OCI-M2 (cell line): ENCODE measurements at regions not wholly inside any gene's neighbourhood (a gene's known extent, or its start where the extent isn't known, plus 50 kb on each side); places are given as distances from the start of the nearest gene placed in this dataset.
"Not testable (repeated sequence)": the region's sequence is repeated elsewhere in the genome, so short reads cannot be mapped to it uniquely, and the experiment has no call there.

Experiments
- DNase-seq: peaks from one replicate; lab custom pipeline; 2025; ENCODE audit not compliant: unreplicated experiment; lab: John Stamatoyannopoulos, UW

DNA sequence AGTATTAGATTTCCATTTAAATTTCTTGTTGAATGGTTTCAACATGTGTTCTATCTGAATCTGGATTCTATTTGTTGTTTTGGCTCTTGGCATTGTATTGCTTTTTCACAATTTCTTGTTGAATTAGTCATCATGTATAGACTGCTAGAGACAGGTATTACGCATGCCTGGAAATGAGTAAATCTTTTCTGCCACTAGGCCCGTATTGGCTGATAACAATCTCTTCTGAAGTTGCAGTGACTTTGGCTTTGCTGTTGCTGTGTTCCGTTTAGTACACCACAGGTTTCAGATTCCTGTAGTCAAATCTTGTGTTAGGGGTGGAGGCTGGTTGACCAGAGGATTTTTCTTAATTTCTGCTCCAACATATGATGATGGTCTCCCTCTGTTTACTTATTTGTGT is 1339.4 kb downstream of the GRIK2 start:
- DNase-seq: no peak

DNA sequence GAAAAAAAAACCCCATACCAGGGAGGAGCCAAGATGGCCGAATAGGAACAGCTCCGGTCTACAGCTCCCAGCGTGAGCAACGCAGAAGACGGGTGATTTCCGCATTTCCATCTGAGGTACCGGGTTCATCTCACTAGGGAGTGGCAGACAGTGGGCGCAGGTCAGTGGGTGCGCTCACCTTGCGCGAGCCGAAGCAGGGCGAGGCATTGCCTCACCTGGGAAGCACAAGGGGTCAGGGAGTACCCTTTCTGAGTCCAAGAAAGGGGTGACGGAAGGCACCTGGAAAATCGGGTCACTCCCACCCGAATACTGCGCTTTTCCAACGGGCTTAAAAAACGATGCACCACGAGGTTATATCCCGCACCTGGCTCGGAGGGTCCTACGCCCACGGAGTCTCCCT is 1328.6 kb downstream of the GRIK2 start:
- DNase-seq: not testable (repeated sequence)

DNA sequence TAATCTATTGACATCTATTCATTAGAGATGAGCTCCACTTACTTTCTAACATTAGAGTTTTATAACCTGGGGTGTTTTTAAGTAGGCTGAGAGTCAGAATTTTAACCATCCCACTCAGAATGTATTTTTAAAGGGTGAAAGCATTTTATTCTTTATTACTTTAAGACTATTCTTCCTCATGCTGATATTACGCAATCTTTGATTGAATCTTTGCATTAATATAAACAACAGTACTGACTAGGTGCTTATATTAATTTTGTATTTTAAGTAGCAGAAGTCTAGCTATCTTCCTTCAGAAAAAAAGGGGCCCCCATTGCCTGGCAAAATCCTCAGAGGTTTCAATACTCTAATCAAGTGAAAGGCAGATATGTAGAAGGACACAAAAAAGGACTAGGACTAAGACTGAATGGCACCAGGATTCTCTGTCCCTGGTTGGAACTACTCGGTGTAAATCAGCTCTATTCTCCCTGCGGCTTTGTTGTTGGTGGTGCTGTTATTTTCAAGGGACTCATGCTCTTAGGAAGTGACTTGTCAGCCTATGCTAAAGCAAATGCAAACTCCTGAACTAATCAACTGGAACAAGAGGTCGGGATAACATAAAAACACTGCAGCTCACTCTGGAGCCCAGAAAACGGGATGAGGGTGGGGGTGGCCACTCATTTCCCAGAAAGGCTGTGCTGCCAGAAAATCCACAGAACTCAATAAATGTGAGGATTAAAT is 1324.4 kb downstream of the GRIK2 start:
- no peak for DNase-seq

- DNase-seq: no peak
These were observed 1323.7 kb downstream of the GRIK2 start for GRCh38 chr6:102717252-102717651.

DNA sequence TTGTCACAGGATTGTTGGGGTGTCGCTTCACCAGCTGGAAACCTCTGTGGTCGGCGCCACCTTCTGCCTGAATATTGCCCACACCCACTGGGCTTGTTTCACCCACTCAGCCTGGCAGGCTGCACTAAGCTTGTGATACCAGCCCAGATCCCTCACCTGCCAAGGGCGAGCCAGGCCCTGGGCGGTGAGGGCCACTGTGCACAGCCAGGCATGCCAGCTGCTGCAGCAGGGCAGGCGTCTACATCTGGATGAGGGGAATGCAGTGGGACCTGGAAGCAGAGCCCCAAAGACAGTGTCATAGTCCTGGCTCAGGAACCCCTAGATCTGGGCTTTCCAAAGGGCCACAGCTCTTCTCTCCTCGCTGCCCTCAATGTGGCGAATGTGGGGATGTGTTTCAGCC is 1307.5 kb downstream of the GRIK2 start:
- no peak for DNase-seq

DNA sequence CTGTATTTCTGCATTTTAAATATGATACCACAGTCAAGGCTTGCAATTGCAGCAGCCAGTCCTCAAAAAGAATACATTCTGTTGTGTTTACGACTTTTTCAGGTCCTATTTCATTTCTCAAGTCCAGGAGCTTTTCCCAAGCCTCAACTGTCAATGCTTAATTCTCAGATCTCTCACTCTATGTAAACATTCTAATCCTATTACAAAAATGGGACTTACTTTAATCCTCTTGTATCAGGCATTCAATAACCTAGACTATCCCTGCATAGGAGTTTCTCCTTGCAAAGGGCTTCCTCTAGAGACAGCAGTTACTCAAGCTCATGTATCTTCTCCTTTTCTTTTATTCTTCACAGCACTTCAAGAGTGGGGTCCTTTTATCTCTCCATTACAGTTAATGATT is 1293.0 kb downstream of the GRIK2 start:
- no peak for DNase-seq

- DNase-seq: no peak
These were observed 1286.9 kb downstream of the GRIK2 start for GRCh38 chr6:102680413-102680812.

DNA sequence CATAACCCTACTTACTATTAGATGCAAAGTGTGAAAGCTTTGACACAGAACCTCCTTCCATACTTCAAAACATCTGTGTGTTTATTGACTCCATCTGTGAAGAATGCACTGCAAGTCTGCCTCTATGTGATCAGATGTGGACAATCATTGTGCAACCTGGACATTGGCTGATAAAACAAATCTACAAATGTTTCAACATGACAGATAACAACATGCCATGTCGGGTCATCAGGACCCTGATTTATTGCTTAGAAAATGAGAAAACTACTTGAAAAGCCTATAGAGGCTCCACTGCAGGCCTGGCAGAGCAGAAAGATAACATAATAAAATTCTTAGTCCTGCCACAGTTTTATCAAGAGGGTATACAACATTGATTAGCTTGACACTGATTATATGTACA is 1286.4 kb downstream of the GRIK2 start:
- DNase-seq: no peak

DNA sequence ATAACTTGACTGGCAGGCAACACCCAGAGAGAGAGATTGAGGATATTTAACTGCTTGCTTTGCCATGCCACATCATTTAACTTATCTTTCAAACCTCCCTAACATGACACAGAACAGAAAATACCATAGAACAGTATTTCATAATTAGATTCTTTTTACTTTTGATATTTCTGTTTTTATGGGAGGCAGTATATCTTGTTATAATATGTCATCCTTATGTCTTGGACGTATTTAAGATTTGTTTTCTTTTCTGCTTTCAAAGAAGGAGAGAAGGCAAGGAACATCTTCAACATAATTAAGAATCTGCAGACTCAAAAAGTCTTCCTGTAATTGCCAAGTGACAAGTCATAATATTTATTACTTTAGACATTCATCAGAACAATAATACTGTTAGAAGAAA is 1283.7 kb downstream of the GRIK2 start:
- no peak for DNase-seq

GRCh38 chr6:102670735-102671134 is 1277.2 kb downstream of the GRIK2 start:
- DNase-seq: no peak

DNA sequence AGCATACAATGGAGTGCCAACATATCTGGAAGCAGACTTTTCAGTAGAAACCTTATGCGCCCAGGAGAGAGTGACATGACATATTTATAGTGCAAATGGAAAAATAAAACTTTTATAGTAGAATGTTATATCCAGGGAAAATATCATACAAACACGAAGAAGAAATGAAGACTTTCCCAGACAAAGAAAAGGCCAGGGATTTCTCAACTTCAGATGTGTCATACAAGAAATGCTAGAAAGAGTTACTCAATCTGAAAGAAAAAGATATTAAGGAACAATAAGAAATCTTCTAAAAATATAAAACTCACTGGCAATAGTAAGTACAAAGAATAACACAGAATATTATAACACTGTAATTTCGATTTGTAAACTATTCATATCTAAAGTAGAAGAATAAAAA is 1269.3 kb downstream of the GRIK2 start:
- DNase-seq: no peak

GRCh38 chr6:102660303-102660702 is 1266.8 kb downstream of the GRIK2 start:
- DNase-seq: no peak

DNA sequence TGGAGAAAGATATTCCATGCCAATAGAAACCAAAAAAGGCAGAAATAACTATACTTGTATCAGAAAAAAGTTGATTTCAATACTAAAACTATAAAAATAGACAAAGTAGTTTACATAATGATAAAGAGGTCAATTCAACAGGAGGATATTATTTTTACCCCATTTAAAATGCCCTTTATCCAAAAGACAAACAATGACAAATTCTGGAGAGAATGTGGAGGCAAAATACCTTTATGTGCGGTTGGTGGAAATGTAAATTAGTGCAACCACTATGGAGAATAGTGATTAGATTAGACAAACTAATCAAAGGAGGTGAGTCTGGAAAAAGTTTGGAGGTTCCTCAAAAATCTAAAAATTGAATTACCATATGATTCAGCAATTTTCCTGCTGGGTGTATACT is 1262.3 kb downstream of the GRIK2 start:
- DNase-seq: no peak

DNA sequence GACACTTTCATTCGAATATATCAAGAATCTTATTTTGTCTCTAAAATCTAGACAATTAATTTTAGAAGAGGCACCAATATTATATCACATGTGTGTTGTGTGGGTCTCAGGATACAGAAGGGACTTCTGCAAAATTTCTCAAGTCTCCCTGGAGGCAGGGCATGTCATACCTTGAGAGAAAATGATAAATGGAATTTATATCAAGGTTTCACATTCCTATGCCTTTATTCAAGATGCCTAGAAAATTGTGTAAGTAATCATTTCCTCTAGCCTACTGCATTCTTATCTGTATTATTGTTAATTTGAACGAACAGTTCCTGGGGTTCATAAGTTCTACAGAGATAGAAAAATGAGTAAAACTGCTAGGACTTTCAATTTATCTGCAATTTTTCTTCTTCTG is 1247.9 kb downstream of the GRIK2 start:
- DNase-seq: no peak

DNA sequence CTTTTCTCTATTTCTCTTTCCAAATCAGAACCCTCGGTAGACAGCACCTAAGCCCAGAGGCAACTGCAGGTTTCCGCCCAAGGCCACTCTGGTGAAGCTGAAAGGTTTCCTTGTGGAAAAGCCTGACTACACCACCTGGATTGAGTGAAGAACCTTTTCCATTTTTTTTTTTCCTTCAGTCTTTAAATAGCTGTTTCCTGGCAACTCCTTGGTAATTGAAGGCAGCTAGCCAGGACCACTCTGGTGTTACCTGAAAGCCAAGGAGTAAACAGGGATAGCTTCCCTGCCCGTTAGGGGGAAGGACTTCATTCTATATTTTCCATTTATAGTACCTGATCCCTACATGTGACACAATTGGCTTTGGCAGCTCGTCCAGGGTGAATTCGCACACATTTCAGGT is 1238.4 kb downstream of the GRIK2 start:
- no peak for DNase-seq

DNA sequence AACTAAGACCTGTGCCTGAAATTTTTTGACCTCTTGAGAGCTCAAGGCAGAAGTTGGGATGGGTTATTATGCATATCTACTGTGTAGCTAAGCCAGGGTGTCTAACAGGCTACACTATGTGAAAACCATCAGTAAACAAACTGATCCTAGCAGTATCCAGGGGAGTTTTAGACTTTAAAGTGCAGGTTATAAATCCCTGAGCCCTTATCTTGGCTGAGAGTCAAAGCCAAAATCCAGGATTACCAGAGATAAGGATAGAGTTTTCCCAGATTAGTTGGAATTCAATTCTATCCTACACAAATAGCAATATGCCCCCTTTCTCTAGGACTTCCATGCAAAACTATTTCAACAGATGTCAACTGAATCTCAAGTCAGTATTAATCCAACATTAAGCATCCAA is 1229.7 kb downstream of the GRIK2 start:
- DNase-seq: no peak

DNA sequence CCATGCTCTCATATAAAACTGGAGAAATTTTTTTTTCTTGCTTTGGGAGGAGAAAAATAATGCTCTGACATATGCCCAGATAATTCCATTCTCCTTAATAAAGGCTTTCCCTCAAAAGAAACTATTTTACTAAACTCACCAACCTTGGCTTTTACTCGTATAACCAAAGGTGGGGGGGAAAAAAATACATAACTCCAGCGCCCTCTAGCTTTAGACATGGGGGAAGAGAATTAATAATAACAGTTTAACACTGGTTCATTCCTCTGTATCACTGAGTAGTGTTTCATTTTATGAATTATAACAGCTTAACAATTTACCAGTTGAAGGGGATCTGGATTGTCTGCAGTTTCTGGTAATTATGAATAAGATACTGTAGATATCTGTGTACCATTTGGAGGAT is 1226.1 kb downstream of the GRIK2 start:
- DNase-seq: no peak

DNA sequence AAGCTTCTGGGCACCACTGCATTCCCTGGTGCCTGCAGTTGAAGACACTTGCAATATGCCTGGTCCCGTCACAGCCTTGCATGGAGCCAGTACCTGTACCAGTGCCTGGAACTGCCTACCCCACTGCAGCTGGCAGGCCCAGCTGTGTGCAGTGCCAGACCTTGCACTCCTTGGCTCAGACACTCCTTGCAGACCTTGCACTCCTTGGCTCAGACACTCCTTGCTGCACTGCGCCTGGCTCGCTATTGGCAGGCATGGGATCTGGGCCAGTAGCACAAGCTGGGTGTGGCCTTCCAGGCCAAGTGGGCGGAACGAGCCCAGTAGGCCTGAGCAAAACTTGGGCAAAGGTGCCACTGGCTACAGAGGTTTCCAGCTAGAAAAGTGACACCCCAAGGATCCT is 1189.1 kb downstream of the GRIK2 start:
- DNase-seq: no peak

DNA sequence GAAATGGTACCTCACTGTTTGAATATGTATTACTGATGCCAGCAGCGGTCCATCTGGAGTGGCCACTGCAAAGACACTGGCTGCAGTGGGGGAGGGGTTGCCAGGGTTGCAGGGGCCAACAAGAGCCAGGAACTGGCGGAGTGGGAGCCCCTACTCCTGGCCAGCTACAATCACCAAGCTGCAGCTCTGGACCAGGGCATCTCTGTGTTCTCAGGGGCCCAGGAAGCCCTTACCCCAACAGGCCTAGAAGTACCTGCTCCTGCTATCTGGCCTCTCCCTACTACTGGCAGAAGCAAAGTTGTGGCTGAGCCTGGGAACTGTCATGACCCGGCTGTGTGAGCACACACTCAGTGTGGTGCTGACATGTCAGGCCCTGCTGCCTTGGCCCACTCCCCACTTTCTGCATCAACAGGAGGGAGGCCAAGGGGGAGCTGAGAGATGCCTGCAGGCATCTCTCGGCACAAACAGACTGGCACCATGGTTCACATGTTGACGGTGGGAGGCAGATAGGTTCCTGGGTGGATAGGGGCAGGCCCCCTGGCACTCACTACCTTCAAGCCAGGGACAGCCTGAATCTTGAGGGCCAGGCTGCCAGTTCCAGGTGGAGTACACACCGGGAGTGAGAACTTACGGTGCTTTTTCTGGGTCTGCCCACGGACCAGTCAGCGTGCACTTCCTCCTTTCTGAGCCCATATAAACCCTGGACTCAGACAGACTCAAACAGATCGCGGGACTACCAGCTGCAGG is 1188.0 kb downstream of the GRIK2 start:
- DNase-seq: no peak

DNA sequence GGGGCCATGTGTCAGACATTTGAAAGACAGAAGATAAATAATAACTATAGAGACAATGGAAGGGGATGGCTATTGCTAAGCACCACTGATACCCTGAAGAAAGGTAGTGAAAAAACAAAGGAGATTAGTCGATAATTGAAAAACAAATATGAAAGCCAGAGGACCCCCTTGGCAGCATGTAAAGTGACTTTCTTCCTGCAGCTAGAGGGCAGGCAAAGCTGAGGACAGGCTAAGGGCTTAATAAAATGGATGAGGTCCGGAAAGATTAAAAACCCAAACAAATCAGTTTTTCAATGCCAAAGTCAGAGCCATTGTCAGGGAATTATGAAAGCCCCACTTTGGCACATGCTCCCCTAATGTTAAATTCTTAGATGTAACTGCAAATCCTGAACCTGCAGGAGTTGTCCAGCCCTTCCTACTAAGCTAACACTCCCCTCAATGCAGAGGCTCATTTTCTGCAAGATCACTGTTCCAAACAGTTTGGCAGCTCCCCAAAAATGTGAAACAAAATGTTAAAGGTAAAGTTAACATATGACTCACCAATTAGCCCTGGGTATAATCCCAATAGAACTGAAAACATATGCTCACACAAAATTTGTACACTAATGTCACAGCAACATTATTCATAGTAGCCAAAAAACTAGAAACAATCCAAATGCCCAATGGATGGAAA is 1177.9 kb downstream of the GRIK2 start:
- DNase-seq: no peak

GRCh38 chr6:102562713-102563112 is 1169.2 kb downstream of the GRIK2 start:
- DNase-seq: no peak

DNA sequence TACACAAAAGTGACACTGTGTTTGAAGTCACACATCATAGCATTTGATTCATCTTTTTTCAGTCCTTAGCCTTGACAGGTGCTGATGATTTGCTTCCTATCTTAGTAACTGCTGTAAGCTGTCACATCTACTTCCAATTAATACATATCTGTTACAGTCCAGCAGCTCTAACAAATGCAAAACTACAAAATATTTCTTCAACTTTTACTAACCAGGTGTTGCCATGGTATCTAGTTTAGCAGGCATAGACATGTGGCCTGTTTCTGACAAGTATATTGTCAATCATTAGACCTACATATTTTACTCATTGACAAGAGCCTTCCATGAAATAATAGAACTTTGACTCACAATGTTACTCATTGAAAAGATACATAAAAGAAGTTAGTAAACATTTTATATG is 1159.7 kb downstream of the GRIK2 start:
- no peak for DNase-seq
